ENCODE measurements at regions not wholly inside any gene's neighbourhood (a gene's known extent, or its start where the extent isn't known, plus 50 kb on each side); places are given as distances from the start of the nearest gene placed in this dataset.
A peak's percentile ranks its signal among the peaks of the same experiment; 100 is the strongest.

DNA sequence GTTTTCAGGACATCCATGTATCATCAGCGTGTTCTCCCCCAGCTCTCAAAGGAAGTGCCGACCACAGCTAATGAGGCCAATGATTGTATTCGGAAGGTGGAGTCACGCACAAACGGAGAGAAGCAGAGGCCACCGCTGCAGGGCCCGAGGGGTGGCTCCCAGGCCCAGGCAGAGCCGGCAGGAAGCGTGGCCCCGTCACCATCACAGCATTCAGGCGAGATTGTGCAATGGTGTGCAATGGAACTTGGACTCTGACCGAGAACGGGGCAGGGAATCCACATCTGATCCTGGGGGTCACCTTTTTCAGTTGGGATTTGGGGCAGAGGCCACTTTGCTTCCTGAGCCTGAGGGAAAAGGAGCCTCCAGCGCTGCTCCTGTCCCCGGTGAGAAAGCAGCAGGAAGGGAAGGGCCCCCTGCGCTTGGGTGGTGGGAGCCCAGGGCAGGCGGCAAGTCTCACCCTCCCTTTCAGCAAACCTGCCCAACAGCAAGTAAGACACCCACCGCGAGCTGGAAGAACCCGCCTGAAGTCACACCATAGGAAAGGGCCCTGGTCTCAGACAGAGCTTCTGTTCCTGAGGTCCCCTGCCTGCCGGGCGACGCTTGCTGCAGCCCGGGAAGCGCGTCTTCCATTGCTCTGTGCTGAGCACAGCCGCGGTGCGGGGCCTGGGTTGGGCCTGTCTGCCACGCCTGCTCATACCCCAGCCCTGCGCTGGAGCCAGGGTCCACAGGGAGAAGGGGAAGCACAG lies 1430.7 kb downstream of the BRD1 start (continued):
- TF ChIP-seq ZNF552 (CRISPR knock-in tag; IDR thresholded peaks at IDR 0.05; ENCODE audit: borderline replicate concordance) = 0 out of 2 replicates have a peak, but pooled peaks have one; percentile 34
- TF ChIP-seq KLF6 (CRISPR knock-in tag; IDR thresholded peaks at IDR 0.05) = no peak
- TF ChIP-seq POLR2G (IDR thresholded peaks at IDR 0.05; ENCODE audit: low read depth, low read length) = no peak
- TF ChIP-seq FOXO1 (CRISPR knock-in tag; IDR thresholded peaks at IDR 0.05) = peak; percentile 52; the same call in 1 of the 2 replicates
- TF ChIP-seq, protein P1, sequence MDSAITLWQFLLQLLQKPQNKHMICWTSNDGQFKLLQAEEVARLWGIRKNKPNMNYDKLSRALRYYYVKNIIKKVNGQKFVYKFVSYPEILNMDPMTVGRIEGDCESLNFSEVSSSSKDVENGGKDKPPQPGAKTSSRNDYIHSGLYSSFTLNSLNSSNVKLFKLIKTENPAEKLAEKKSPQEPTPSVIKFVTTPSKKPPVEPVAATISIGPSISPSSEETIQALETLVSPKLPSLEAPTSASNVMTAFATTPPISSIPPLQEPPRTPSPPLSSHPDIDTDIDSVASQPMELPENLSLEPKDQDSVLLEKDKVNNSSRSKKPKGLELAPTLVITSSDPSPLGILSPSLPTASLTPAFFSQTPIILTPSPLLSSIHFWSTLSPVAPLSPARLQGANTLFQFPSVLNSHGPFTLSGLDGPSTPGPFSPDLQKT (CRISPR knock-in tag; IDR thresholded peaks at IDR 0.05; ENCODE audit: borderline replicate concordance) = no peak
- peak; percentile 79 for TF ChIP-seq POGZ (CRISPR knock-in tag; IDR thresholded peaks at IDR 0.05)
- TF ChIP-seq, protein P2, sequence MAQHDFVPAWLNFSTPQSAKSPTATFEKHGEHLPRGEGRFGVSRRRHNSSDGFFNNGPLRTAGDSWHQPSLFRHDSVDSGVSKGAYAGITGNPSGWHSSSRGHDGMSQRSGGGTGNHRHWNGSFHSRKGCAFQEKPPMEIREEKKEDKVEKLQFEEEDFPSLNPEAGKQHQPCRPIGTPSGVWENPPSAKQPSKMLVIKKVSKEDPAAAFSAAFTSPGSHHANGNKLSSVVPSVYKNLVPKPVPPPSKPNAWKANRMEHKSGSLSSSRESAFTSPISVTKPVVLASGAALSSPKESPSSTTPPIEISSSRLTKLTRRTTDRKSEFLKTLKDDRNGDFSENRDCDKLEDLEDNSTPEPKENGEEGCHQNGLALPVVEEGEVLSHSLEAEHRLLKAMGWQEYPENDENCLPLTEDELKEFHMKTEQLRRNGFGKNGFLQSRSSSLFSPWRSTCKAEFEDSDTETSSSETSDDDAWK (CRISPR knock-in tag; IDR thresholded peaks at IDR 0.05) = no peak
- TF ChIP-seq, protein P3, sequence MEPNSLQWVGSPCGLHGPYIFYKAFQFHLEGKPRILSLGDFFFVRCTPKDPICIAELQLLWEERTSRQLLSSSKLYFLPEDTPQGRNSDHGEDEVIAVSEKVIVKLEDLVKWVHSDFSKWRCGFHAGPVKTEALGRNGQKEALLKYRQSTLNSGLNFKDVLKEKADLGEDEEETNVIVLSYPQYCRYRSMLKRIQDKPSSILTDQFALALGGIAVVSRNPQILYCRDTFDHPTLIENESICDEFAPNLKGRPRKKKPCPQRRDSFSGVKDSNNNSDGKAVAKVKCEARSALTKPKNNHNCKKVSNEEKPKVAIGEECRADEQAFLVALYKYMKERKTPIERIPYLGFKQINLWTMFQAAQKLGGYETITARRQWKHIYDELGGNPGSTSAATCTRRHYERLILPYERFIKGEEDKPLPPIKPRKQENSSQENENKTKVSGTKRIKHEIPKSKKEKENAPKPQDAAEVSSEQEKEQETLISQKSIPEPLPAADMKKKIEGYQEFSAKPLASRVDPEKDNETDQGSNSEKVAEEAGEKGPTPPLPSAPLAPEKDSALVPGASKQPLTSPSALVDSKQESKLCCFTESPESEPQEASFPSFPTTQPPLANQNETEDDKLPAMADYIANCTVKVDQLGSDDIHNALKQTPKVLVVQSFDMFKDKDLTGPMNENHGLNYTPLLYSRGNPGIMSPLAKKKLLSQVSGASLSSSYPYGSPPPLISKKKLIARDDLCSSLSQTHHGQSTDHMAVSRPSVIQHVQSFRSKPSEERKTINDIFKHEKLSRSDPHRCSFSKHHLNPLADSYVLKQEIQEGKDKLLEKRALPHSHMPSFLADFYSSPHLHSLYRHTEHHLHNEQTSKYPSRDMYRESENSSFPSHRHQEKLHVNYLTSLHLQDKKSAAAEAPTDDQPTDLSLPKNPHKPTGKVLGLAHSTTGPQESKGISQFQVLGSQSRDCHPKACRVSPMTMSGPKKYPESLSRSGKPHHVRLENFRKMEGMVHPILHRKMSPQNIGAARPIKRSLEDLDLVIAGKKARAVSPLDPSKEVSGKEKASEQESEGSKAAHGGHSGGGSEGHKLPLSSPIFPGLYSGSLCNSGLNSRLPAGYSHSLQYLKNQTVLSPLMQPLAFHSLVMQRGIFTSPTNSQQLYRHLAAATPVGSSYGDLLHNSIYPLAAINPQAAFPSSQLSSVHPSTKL (CRISPR knock-in tag; IDR thresholded peaks at IDR 0.05) = peak; percentile 76
- TF ChIP-seq BRD4 (CRISPR knock-in tag; IDR thresholded peaks at IDR 0.05) = no peak
- TF ChIP-seq RFX3 (CRISPR knock-in tag; IDR thresholded peaks at IDR 0.05) = no peak
- TF ChIP-seq FOXA1 (IDR thresholded peaks at IDR 0.05) = no peak
- TF ChIP-seq FOXA1 (CRISPR knock-in tag; IDR thresholded peaks at IDR 0.05) = no peak
- TF ChIP-seq NPAS2 (CRISPR knock-in tag; IDR thresholded peaks at IDR 0.05; ENCODE audit: borderline replicate concordance) = no peak
- no peak for TF ChIP-seq ZNF367 (CRISPR knock-in tag; IDR thresholded peaks at IDR 0.05; ENCODE audit: borderline replicate concordance)
- TF ChIP-seq, protein P4, sequence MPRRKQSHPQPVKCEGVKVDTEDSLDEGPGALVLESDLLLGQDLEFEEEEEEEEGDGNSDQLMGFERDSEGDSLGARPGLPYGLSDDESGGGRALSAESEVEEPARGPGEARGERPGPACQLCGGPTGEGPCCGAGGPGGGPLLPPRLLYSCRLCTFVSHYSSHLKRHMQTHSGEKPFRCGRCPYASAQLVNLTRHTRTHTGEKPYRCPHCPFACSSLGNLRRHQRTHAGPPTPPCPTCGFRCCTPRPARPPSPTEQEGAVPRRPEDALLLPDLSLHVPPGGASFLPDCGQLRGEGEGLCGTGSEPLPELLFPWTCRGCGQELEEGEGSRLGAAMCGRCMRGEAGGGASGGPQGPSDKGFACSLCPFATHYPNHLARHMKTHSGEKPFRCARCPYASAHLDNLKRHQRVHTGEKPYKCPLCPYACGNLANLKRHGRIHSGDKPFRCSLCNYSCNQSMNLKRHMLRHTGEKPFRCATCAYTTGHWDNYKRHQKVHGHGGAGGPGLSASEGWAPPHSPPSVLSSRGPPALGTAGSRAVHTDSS (CRISPR knock-in tag; conservative IDR thresholded peaks at IDR 0.05) = no peak

Measured in HepG2 (cell line).